GM19025 (cell line): ENCODE measurements at regions not wholly inside any gene's neighbourhood (a gene's known extent, or its start where the extent isn't known, plus 50 kb on each side); places are given as distances from the start of the nearest gene placed in this dataset.
"Not testable (repeated sequence)": the region's sequence is repeated elsewhere in the genome, so short reads cannot be mapped to it uniquely, and the experiment has no call there.

ENCODE experiments used
- ATAC-seq: cut with Tn5 transposase; IDR thresholded peaks from one replicate; pipeline ENCODE4 v1.9.1; 2021; ENCODE audit warnings: mild to moderate bottlenecking, low read depth, moderate library complexity; ENCODE audit not compliant: unreplicated experiment

DNA sequence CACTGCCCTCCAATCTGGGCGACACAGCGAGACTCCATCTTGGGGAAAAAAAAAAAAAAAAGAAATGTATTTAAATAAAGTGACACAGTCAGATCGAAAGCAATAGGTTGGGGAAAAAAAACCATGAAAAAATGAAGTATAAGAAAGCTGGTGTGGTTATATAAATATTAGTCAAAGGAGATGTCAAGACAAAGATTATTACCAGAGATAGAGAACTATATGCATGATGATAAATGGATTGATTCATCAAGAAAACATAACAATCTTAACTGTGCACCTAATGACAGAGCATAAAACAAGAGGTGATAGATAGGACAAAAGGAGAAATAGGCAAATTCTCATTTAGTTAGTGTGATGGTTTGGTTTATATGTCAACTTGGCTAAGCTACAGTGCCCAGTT is 146.9 kb upstream of the AHI1 start:
- ATAC-seq, result no peak

DNA sequence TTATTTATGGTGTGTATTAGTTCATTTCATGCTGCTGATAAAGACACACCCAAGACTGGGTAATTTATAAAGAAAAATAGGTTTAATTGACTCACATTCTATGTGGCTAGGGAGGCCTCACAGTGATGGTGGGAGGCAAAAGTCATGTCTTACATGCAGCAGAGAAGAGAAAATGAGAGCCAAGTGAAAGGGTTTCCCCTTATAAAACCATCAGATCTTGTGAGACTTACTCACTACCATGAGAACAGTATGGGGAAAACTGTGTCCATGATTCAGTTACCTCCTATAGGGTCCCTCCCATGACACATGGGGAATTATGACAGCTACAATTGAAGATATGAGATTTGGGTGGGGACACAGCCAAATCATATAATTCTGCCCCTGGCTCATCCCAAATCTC is 150.0 kb upstream of the AHI1 start:
- no peak for ATAC-seq

DNA sequence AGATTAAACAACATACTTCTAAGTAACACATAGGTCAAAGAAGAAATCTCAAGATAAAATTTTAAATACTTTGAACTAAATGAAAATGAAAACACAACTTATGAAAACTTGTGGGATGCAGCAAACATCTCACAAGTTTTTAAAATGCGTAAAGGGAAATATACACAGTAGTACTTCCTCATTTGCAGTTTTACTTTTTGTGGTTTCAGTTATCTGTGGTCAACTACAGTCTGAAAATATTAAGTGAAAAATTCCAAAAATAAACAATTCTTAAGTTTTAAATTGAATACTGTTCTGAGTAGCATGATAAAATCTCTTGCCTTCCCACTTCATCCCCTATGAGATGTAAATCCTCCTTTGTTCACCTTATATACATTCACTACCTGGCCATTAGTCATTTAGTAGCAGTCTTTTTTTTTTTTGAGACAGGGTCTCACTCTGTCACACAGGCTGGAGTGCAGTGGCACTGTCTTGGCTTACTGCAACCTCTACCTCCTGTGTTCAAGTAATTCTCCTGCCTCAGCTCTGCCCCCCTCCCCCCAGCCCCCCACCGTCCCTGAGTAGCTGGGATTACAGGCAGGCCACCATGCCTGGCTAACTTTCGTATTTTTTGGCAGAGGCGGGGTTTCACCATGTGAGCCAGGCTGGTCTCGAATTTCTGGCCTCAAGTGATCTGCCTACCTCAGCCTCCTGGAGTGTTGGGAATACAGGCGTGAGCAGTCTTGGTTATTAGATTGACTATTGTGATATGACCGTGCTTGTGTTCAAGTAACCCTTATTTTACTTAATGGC is 154.6 kb upstream of the AHI1 start:
- ATAC-seq, result peak; percentile 86

DNA sequence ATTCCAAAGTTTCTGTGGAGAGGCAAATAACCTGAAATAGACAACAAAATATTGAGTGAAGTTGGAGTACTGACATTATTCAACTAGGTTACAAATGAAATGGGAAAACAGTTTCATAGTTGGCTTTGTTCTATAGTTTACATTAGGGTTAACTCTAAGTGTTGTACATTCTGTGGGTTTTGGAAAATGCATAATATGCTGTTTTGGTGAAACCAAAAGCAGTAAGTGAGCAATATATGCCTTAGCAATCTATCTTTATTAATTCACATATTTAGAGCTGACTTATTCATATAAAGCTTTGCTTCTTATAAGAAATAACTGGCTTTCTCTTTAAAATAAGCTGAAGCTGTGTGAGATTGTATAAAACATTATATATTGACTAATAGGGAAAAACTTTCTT is 157.5 kb upstream of the AHI1 start:
- no peak for ATAC-seq

DNA sequence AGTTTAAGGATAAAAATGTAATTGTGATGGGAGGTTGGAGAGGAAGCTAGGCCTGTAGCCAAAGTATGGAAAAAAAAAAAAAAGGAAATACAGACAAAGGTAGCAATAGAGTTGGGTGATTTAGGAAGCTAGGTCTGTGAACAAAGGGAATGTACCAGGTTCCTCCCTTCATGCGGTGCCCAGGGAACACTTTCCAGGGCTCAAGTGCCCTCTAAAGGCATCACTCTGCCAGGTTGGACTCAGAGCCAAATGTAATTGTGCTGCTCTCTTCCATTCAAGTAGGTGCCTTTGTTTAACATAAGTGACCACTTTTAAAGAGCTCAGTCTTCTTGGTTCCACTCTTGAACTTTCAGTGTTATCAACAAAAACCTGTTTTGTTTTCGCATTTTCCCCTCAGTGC is 159.7 kb upstream of the AHI1 start:
- ATAC-seq, result no peak

DNA sequence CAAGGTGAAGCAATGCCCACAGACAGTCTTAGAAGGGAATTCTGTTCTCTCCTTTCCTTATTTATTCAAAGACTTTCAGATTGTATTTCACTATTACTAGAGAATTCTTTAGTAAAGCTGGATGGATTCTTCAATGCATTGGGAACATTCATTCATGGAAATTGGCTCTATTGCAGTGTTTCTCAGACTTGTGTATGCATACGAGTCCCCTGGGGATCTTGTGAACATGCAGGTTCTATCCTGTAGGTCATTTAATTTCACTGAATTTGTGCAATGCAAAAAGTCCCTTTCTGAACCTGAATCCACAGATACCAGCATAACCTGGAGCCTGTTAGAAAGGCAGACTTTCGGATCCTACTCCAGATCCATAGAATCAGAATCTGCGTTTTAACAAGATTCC is 160.9 kb upstream of the AHI1 start:
- no peak for ATAC-seq

DNA sequence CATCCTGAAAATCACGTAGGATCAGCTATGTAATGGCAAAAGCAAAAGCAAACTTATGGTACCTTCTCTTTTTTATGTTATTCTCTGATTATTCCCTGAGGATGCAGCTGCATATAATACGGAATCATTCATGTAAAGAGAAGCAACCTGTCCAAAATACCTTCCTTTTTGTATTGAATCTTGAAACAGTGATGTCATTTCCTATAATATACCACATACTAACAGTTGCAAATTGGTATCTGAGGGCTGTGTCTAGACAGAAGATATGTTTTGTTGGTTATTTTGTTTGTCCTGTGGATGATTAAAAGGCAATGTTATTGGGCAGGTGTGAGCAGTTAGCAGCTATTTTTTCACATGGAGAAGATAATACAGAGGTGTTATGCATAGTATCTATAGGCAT is 161.4 kb upstream of the AHI1 start:
- ATAC-seq, result no peak

DNA sequence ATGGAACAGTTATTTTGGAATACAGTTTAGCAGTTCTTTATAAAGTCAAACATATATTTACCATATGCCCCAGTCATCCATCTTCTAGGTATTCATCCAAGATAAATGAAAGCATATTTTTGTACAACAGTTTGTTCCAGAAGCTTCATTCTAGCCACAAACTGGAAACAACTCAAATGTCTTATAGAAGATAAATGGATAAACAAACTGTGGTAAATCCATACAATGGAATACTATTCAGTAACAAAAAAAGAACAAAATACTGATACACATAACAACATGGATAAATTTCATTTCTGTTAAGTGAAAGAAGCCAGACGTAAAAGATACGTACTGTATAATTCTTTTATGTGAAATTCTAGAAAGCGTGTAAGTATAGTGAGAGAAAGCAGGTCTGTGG is 167.0 kb upstream of the AHI1 start:
- ATAC-seq, result no peak

DNA sequence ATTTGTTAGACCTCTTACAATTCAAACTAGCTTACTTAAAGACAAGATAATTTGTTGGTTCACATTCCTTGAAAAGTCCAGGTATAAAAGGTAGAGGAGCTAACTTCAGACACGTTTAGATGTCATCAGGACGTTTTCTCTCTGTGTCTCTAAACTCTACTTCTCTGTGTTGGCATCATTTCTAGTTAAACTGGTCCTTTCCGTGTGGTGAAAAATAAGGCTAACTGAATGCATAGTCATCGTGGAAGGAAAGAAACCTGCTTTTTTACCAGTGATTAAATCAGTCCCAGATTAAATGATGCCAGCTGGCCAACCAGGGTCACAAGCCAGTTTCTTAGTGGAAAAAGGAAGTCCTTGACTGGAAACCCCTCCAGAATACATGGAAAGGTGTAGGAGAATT is 168.4 kb upstream of the AHI1 start:
- ATAC-seq, result no peak

DNA sequence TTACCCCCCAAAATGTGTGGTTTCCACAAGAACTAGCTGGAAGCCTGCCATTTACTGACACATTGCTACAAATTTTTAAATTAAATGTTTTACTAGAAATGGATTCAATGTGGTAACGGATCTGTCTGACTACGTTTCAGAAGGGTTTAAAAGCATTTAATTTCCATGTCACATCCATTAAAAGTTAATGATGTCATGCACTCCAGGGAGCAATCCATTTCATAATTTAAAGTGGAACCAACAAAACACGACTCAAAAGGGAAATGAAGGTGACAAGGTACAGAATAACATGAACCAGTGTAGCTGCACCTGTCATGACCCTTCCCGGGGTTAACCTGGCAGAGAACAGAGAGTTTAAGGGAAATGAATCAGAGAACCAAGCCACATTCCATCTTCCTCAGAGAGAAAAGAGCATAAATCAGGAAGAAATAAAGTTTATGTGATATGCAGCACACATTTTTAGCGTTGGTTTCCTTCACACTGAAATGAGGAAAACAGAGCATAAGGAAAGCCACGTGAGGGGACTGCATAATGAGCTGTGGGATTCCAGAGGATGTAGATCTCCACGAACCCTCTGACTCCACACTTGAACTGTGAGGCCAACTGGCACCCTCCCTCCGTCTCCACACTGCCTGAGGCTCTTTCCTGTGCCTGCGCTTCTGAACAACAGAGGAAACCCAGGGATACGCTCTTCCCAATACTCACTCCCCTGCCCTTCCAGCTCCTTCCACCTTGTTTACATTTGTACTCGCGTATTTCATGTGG is 170.3 kb upstream of the AHI1 start:
- no peak for ATAC-seq

DNA sequence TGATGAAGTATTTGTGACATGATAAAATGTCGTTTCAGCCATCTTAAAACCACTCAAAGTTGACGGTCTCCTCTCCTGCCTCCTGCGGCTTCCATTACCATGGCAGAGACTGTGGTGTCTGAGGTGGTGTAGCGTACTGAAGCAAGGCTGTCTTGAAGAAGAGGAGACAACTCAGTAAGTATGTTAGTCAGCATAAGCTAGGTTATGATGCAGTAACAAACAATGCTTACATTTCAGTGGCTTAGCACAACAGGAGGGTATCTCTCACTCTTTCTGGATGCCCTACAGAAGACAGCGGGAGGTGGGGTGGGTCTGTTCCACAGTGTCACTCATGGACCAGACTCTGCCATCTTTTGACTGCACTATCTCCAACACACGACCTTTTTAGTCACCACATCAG is 174.7 kb upstream of the AHI1 start:
- ATAC-seq, result no peak

DNA sequence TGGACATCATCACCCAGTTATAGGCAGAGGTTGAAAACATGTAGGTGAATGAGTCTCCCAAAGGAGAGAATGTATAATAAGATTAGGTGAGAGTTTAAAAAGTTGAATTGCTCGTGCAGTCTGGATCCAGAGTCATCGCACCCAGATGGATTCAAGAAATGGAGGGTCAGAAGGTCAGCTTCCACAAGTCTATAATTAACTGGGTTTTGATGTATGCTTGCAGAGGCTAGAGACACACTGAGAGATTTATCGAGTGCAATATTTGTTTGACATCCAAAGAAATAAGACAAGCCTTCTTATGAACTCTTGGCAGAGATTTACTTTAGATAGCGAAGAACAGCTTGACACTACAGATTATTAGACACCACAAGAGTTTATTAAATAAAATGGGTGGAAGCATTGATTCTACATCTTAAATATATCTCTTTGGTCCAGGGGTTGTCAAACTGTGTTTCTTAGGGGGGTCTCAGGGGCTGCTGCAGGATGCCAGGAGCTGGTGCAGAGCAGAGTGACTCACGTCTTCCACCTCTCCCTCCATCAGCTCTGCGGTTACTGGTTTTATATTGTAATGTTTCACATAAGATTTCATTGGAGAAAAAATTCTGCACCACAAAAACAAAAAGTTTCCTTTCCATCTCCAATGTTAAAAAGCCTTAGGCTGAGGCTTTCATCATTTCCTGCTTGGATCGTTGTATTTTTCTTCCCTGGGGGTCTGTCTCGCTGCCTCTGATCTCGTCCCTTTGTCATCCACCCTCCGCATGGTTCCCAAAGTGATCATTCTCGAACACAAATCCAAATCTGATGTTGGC is 176.2 kb upstream of the AHI1 start:
- no peak for ATAC-seq

DNA sequence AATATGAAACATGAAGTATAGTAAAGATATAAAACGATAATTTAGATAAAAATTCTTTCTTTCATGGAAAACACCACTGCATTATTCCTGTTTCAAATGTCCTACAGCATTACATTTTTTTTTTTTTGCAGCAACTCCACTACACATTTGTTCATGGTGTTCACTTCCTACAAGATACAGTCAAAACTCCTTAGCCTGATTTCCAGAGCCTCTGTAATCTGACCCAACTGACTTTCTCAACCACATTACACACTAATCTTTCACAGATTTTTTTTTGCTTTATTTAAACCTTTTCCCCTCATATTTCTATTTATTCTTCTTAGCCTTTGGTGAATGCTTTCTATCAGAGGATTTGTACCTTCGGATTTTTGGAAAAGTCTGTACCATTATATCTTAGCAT is 176.5 kb upstream of the PDE7B start:
- no peak for ATAC-seq

DNA sequence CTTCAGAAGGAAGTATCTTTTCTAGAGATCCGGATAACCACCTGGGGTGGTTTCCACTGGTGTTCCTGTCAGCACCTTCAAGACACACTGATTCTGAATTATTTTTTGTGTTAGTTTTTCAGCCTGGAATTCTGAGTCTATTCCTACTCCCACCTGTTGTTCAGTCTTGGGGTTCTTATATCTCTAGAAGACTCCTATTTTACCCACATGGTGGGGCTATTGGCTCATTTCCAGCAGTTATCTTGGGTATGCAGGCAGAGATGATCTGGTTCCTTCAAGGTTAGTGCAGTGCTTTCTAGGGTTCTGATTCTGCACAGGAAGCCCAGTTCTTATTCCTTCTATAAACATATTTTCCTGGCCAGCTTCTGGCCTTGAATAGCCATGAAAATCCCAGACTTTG is 175.6 kb upstream of the PDE7B start:
- no peak for ATAC-seq

DNA sequence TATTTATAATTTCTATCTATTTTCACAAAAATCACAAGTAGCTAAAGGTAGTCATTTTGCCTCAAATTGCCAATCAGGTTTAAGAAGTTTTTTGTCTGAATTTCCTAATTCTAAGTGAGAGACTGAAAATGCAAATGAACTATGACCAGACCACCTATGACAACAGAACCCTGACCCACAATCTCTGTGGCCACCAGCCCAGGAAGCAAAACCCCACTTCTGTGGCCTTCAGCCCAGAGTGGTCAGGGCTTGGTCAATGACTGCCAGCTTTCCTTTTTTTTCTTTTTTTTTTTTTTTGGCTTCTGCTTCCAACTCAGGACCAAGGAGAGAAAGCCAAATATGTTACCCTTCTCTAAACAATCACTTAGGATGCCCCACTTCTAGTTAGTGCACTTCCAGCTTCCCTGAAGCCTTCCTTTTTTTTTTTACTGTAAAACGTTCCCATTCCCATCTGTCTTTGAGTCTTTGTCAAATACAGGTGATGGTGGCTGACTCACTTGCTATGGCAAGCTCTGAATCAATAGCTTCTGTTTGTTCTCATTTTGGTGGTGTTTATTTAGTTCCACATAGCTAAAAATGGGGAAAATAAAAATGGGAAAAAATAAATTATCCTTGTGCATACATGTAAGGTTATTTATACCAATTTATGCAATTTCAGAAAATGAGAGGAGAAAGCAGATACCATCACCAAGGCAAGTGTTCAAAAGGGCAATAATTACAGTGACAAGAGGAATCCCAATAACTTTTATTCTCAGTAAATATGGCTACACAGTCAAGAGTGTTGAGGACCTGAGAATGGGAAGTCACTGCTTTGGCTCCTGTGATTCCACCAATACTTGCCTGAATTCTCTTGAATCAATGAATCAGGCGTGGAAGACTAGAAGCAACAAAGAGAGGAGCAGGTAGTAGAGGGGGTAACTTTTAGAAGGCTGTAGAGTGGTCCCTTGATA is 170.3 kb upstream of the PDE7B start:
- no peak for ATAC-seq

DNA sequence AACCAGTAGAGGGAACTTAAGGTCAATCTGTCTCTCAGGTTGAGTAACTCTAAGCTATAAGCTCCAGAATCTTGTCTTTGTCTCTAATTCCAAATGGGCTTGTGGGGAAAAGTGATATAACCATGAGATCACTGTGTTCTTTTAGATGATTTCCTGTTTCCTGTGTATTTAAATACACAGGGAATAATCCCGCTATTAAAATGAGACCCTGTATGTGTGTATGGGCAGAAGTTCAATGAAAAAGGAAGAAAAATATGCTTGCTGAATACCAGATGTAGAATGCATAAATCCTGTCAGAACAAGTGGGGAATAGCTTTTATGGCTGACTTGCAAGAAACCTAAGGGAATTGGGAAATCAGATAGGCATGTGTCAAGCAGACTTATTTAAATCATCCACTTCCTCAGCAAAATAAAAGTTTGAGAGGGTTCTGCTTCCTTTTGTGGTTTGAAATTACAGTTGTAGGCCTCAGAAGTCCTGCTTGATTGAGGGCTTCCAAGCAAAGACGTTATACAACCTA is 164.7 kb upstream of the PDE7B start:
- no peak for ATAC-seq

DNA sequence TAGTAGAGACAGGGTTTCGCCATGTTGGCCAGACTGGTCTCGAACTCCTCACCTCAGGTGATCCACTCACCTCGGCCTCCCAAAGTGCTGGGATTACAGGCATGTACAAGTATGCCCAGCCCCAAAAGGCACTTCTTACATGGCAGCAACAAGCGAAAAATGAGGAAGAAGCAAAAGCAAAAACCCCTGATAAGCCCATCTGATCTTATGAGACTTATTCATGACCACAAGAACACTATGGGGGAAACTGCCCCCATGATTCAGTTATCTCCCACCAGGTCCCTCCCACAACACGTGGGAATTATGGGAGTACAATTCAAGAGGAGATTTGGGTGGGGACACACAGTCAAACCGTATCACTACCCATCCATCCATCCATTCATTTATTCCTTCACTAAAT is 163.0 kb upstream of the PDE7B start:
- ATAC-seq, result not testable (repeated sequence)

DNA sequence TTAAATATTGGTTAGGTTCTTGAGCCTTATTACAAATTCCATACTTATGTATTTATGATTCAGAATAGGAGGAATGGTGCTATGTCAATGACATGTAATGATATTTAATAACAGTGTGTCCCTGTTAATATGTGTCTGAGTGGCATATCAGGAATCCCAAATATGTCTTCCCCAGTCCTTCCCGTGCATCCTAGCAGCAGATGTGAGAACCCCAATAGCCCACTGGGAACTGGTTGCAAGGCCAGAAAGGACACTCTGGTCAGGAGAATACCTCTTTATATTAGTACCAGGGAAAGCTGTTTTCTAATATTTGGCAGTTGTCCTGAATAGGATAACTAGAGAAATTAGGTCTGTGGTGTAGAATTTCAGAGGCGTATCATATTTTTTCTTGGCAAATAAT is 159.1 kb upstream of the PDE7B start:
- ATAC-seq, result no peak

DNA sequence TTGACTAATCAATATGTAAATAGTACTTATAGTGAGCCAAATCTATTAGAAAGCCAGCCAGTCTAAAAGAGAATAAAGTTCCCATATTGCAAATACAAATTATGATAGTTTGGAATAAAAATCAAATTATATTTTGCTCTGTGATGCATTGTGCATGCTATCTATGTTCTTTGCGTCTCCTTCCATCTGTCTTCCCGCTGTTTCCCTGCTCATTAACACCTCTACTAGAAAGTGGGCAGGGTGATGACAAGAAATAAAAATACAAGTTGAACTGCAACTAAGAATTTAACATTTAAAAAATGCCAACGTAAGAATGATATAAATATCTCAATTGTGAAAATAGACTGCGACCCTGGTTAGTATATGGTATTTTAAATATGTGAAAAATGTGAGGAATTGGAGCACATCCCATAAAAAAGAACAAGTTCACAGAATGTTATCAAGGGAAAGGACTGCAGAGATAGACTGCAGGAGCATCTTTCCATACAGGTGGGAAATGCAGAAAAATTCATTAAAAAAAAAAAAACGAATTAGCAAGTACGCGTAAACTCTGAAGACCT is 157.6 kb upstream of the PDE7B start:
- no peak for ATAC-seq

DNA sequence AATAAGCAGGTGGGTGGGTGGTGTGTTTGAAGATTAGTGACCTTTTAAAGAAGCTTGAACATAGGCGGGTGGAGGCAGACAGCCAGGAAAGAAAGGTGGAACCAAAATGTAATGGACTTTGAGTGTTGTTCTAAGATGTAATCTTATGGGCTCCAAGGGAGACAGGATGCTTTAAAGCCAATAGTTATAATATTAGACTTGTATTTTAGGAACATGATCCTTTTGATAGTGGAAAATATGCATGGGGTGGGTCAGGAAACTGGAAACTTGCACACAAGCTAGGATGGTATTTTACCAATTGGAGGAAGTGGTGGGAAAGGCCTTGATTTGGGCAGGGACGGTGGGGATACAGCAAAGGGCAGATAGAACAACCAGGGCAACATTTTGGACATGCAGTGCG is 151.8 kb upstream of the PDE7B start:
- no peak for ATAC-seq
